HepG2 (cell line): ENCODE measurements at regions not wholly inside any gene's neighbourhood (a gene's known extent, or its start where the extent isn't known, plus 50 kb on each side); places are given as distances from the start of the nearest gene placed in this dataset.

Source experiments
- CENPBD1 ChIP-seq: sonication (generic); formaldehyde crosslinking; IDR thresholded peaks from 2 replicates; pipeline ENCODE4 v1.8.0; 2022; ENCODE audit warnings: missing genetic modification reagents, low read depth, mild to moderate bottlenecking, borderline replicate concordance
- FOSL2 ChIP-seq: sonication (generic); formaldehyde crosslinking; IDR thresholded peaks from 2 replicates; pipeline ENCODE4 v1.4.0; 2020; ENCODE audit warnings: missing genetic modification reagents
- GMEB1 ChIP-seq: sonication (generic); formaldehyde crosslinking; IDR thresholded peaks from 2 replicates; pipeline ENCODE4 v1.5.1; 2020; ENCODE audit warnings: missing genetic modification reagents, mild to moderate bottlenecking, borderline replicate concordance
- GTF3A ChIP-seq: sonication (generic); formaldehyde crosslinking; conservative IDR thresholded peaks from 2 replicates; pipeline ENCODE4 v1.4.0; 2020; ENCODE audit warnings: mild to moderate bottlenecking, missing genetic modification reagents
- HDAC1 ChIP-seq: sonication (generic); formaldehyde crosslinking; IDR thresholded peaks from 2 replicates; pipeline ENCODE4 v1.5.1; 2020; ENCODE audit warnings: mild to moderate bottlenecking, missing genetic modification reagents
- HDAC2 ChIP-seq: sonication (generic); formaldehyde crosslinking; IDR thresholded peaks from 2 replicates; pipeline ENCODE4 v1.4.0; 2020; ENCODE audit warnings: missing genetic modification reagents
- HNRNPLL ChIP-seq: fragments of 200-400 bp; formaldehyde crosslinking; IDR thresholded peaks from 2 replicates; pipeline ENCODE4 v1.6.1; 2017; ENCODE audit warnings: mild to moderate bottlenecking, low read depth, low read length; ENCODE audit not compliant: poor library complexity, severe bottlenecking
- LCORL ChIP-seq, 2 experiments: fragments of 450-650 bp in 1 of 2; sonication (generic) in 1 of 2; formaldehyde crosslinking in 1 of 2; IDR thresholded peaks; 2 replicates each; pipeline versions ENCODE4 v1.5.0 to v1.6.1; 2017 to 2020; ENCODE audit warnings: antibody characterized with exemption in 1 of 2, missing genetic modification reagents in 1 of 2
- RORA ChIP-seq: sonication (generic); formaldehyde crosslinking; IDR thresholded peaks from 2 replicates; pipeline ENCODE4 v1.5.0; 2020; ENCODE audit warnings: mild to moderate bottlenecking, missing genetic modification reagents, moderate library complexity
- TCF7L2 ChIP-seq: IDR thresholded peaks from 2 replicates; pipeline ENCODE4 v1.6.1; 2011; ENCODE audit warnings: mild to moderate bottlenecking, low read depth, low read length, moderate library complexity
- TOPORS ChIP-seq: sonication (generic); formaldehyde crosslinking; IDR thresholded peaks from 2 replicates; pipeline ENCODE4 v1.8.0; 2023; ENCODE audit warnings: mild to moderate bottlenecking, missing genetic modification reagents
- ZBTB42 ChIP-seq: sonication (generic); formaldehyde crosslinking; IDR thresholded peaks from 2 replicates; pipeline ENCODE4 v1.5.0; 2020; ENCODE audit warnings: mild to moderate bottlenecking, missing genetic modification reagents
- ZFP41 ChIP-seq: sonication (generic); formaldehyde crosslinking; IDR thresholded peaks from 2 replicates; pipeline ENCODE4 v1.4.0; 2020; ENCODE audit warnings: mild to moderate bottlenecking, missing genetic modification reagents, borderline replicate concordance
- ZMAT3 ChIP-seq: sonication (generic); formaldehyde crosslinking; conservative IDR thresholded peaks from 2 replicates; pipeline ENCODE4 v1.7.0; 2021; ENCODE audit warnings: missing genetic modification reagents
- ZNF335 ChIP-seq: sonication (generic); formaldehyde crosslinking; IDR thresholded peaks from 2 replicates; pipeline ENCODE4 v1.4.0; 2020; ENCODE audit warnings: missing genetic modification reagents
- ZNF432 ChIP-seq: sonication (generic); formaldehyde crosslinking; IDR thresholded peaks from 2 replicates; pipeline ENCODE4 v1.5.0; 2020; ENCODE audit warnings: missing genetic modification reagents, mild to moderate bottlenecking, borderline replicate concordance
- ZNF501 ChIP-seq: sonication (generic); formaldehyde crosslinking; IDR thresholded peaks from 2 replicates; pipeline ENCODE4 v1.5.1; 2020; ENCODE audit warnings: mild to moderate bottlenecking, moderate library complexity, missing genetic modification reagents
- ZNF550 ChIP-seq: sonication (generic); formaldehyde crosslinking; IDR thresholded peaks from 2 replicates; pipeline ENCODE4 v1.4.0; 2020; ENCODE audit warnings: mild to moderate bottlenecking, missing genetic modification reagents, borderline replicate concordance
- ZNF607 ChIP-seq: sonication (generic); formaldehyde crosslinking; IDR thresholded peaks from 2 replicates; pipeline ENCODE4 v1.5.1; 2020; ENCODE audit warnings: missing genetic modification reagents, mild to moderate bottlenecking, borderline replicate concordance
- ZNF766 ChIP-seq: sonication (generic); formaldehyde crosslinking; IDR thresholded peaks from 2 replicates; pipeline ENCODE4 v1.5.0; 2020; ENCODE audit warnings: missing genetic modification reagents, borderline replicate concordance
- ZNF775 ChIP-seq: sonication (generic); formaldehyde crosslinking; IDR thresholded peaks from 2 replicates; pipeline ENCODE4 v1.4.0; 2020; ENCODE audit warnings: missing genetic modification reagents, mild to moderate bottlenecking, moderate library complexity, borderline replicate concordance
- TF ChIP-seq, protein P1 (sequence below): sonication (generic); formaldehyde crosslinking; IDR thresholded peaks from 2 replicates; pipeline ENCODE4 v1.4.0; 2020; ENCODE audit warnings: low read depth, missing genetic modification reagents
- TF ChIP-seq, protein P2 (sequence below): sonication (generic); formaldehyde crosslinking; IDR thresholded peaks from 2 replicates; pipeline ENCODE4 v1.8.0; 2022; ENCODE audit warnings: missing genetic modification reagents, mild to moderate bottlenecking, moderate library complexity, borderline replicate concordance

- TF ChIP-seq, protein P1, sequence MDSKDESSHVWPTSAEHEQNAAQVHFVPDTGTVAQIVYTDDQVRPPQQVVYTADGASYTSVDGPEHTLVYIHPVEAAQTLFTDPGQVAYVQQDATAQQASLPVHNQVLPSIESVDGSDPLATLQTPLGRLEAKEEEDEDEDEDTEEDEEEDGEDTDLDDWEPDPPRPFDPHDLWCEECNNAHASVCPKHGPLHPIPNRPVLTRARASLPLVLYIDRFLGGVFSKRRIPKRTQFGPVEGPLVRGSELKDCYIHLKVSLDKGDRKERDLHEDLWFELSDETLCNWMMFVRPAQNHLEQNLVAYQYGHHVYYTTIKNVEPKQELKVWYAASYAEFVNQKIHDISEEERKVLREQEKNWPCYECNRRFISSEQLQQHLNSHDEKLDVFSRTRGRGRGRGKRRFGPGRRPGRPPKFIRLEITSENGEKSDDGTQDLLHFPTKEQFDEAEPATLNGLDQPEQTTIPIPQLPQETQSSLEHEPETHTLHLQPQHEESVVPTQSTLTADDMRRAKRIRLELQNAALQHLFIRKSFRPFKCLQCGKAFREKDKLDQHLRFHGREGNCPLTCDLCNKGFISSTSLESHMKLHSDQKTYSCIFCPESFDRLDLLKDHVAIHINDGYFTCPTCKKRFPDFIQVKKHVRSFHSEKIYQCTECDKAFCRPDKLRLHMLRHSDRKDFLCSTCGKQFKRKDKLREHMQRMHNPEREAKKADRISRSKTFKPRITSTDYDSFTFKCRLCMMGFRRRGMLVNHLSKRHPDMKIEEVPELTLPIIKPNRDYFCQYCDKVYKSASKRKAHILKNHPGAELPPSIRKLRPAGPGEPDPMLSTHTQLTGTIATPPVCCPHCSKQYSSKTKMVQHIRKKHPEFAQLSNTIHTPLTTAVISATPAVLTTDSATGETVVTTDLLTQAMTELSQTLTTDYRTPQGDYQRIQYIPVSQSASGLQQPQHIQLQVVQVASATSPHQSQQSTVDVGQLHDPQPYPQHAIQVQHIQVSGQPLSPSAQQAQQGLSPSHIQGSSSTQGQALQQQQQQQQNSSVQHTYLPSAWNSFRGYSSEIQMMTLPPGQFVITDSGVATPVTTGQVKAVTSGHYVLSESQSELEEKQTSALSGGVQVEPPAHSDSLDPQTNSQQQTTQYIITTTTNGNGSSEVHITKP: peak; percentile 93
- TF ChIP-seq TOPORS (CRISPR knock-in tag) (no peak), ZMAT3 (CRISPR knock-in tag) (peak; percentile 67; the same call in 1 of the 2 replicates), ZFP41 (CRISPR knock-in tag) (no peak), ZNF501 (CRISPR knock-in tag) (peak; percentile 45; the same call in 1 of the 2 replicates), CENPBD1 (CRISPR knock-in tag) (no peak), ZNF335 (CRISPR knock-in tag) (peak; percentile 61; the same call in 1 of the 2 replicates), ZNF550 (CRISPR knock-in tag) (no peak), FOSL2 (CRISPR knock-in tag) (peak; percentile 94), ZNF432 (CRISPR knock-in tag) (no peak), HDAC2 (peak; percentile 98), HNRNPLL (no peak), GTF3A (CRISPR knock-in tag) (no peak), ZNF766 (CRISPR knock-in tag) (no peak), HDAC1 (CRISPR knock-in tag) (peak; percentile 94), ZNF607 (no peak), RORA (CRISPR knock-in tag) (peak; percentile 57; the same call in 1 of the 2 replicates), LCORL (IDR thresholded peaks at IDR 0.05) (peak; percentile 22; the same call in 1 of the 2 replicates), LCORL (CRISPR knock-in tag; IDR thresholded peaks at IDR 0.05) (peak; percentile 99), GMEB1 (CRISPR knock-in tag) (peak; percentile 46; the same call in 1 of the 2 replicates), TCF7L2 (peak; percentile 69; the same call in 1 of the 2 replicates), ZBTB42 (no peak), ZNF775 (peak; percentile 79; the same call in 1 of the 2 replicates)
- TF ChIP-seq, protein P2, sequence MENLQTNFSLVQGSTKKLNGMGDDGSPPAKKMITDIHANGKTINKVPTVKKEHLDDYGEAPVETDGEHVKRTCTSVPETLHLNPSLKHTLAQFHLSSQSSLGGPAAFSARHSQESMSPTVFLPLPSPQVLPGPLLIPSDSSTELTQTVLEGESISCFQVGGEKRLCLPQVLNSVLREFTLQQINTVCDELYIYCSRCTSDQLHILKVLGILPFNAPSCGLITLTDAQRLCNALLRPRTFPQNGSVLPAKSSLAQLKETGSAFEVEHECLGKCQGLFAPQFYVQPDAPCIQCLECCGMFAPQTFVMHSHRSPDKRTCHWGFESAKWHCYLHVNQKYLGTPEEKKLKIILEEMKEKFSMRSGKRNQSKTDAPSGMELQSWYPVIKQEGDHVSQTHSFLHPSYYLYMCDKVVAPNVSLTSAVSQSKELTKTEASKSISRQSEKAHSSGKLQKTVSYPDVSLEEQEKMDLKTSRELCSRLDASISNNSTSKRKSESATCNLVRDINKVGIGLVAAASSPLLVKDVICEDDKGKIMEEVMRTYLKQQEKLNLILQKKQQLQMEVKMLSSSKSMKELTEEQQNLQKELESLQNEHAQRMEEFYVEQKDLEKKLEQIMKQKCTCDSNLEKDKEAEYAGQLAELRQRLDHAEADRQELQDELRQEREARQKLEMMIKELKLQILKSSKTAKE: peak; percentile 96
These were observed 739.6 kb upstream of the TBX3 start (continued) for GRCh38 chr12:115423546-115423987.
